ENCODE measurements at regions not wholly inside any gene's neighbourhood (a gene's known extent, or its start where the extent isn't known, plus 50 kb on each side); places are given as distances from the start of the nearest gene placed in this dataset.

- Histone ChIP-seq H3K36me3 (ENCODE audit: low read length) (no peaks in the 10 kb centered on the region), H3K9me2 (replicated peaks; ENCODE audit: insufficient read depth, low read length) (no peaks in the 10 kb centered on the region), H4K20me1 (ENCODE audit: low read depth, low read length) (no peaks in the 10 kb centered on the region), H3F3A (ENCODE audit: insufficient read depth) (no peaks in the 10 kb centered on the region), H3K9me3 (ENCODE audit: insufficient read depth, low read length) (no peaks in the 10 kb centered on the region), H3K9ac (ENCODE audit: low read length) (no peak overlapping the region), H3K27ac (ENCODE audit: low read depth, low read length) (no peak overlapping the region), H3K4me3 (ENCODE audit: insufficient read depth, low read length, poor library complexity, severe bottlenecking) (no peak overlapping the region), H2AFZ (ENCODE audit: low read depth, low read length, severe bottlenecking) (no peak overlapping the region), H3K27me3 (ENCODE audit: low read length) (no peaks in the 10 kb centered on the region), H3K4me2 (ENCODE audit: low read depth, low read length, poor library complexity, severe bottlenecking) (no peak overlapping the region), H3K79me2 (ENCODE audit: insufficient read depth, low read length) (no peaks in the 10 kb centered on the region)
- no peak for TF ChIP-seq CTCF (IDR thresholded peaks at IDR 0.05; ENCODE audit: insufficient read depth, low read length, poor library complexity, severe bottlenecking)
- TF ChIP-seq EZH2phosphoT487 (conservative IDR thresholded peaks at IDR 0.05; ENCODE audit: low read length): no peak
Measured at GRCh38 chr2:59174536-59175243, 933.6 kb upstream of the FANCL start.

GRCh38 chr2:59173325-59173724, 932.2 kb upstream of the FANCL start:
- no peaks in the 10 kb centered on the region for H3K27me3 ChIP-seq (ENCODE audit: low read length)
- no peak overlapping the region for H2AFZ ChIP-seq (ENCODE audit: low read depth, low read length, severe bottlenecking)
- no peaks in the 10 kb centered on the region for H3F3A ChIP-seq (ENCODE audit: insufficient read depth)
- TF ChIP-seq CTCF (IDR thresholded peaks at IDR 0.05; ENCODE audit: insufficient read depth, low read length, poor library complexity, severe bottlenecking) (no peak), EZH2phosphoT487 (conservative IDR thresholded peaks at IDR 0.05; ENCODE audit: low read length) (no peak)
- H3K9me3 ChIP-seq (ENCODE audit: insufficient read depth, low read length): no peaks in the 10 kb centered on the region
- H3K36me3 ChIP-seq (ENCODE audit: low read length): no peaks in the 10 kb centered on the region
- no peak overlapping the region for H3K9ac ChIP-seq (ENCODE audit: low read length)
- no peaks in the 10 kb centered on the region for H3K79me2 ChIP-seq (ENCODE audit: insufficient read depth, low read length)
- no peaks in the 10 kb centered on the region for H4K20me1 ChIP-seq (ENCODE audit: low read depth, low read length)
- no peak overlapping the region for H3K27ac ChIP-seq (ENCODE audit: low read depth, low read length)
- no peak overlapping the region for H3K4me2 ChIP-seq (ENCODE audit: low read depth, low read length, poor library complexity, severe bottlenecking)
- no peak overlapping the region for H3K4me3 ChIP-seq (ENCODE audit: insufficient read depth, low read length, poor library complexity, severe bottlenecking)
- H3K9me2 ChIP-seq (replicated peaks; ENCODE audit: insufficient read depth, low read length): no peaks in the 10 kb centered on the region

GRCh38 chr2:59171019-59171418, 929.9 kb upstream of the FANCL start:
- Histone ChIP-seq H3K27me3 (ENCODE audit: low read length) (no peaks in the 10 kb centered on the region), H3K79me2 (ENCODE audit: insufficient read depth, low read length) (no peaks in the 10 kb centered on the region), H3K9ac (ENCODE audit: low read length) (no peak overlapping the region), H4K20me1 (ENCODE audit: low read depth, low read length) (no peaks in the 10 kb centered on the region), H3K4me2 (ENCODE audit: low read depth, low read length, poor library complexity, severe bottlenecking) (no peak overlapping the region), H3F3A (ENCODE audit: insufficient read depth) (no peaks in the 10 kb centered on the region), H3K9me2 (replicated peaks; ENCODE audit: insufficient read depth, low read length) (no peaks in the 10 kb centered on the region), H3K9me3 (ENCODE audit: insufficient read depth, low read length) (no peaks in the 10 kb centered on the region), H3K36me3 (ENCODE audit: low read length) (no peaks in the 10 kb centered on the region), H2AFZ (ENCODE audit: low read depth, low read length, severe bottlenecking) (no peak overlapping the region), H3K4me3 (ENCODE audit: insufficient read depth, low read length, poor library complexity, severe bottlenecking) (no peak overlapping the region), H3K27ac (ENCODE audit: low read depth, low read length) (no peak overlapping the region)
- TF ChIP-seq CTCF (IDR thresholded peaks at IDR 0.05; ENCODE audit: insufficient read depth, low read length, poor library complexity, severe bottlenecking) (no peak), EZH2phosphoT487 (conservative IDR thresholded peaks at IDR 0.05; ENCODE audit: low read length) (no peak)
